ENCODE measurements at regions not wholly inside any gene's neighbourhood (a gene's known extent, or its start where the extent isn't known, plus 50 kb on each side); places are given as distances from the start of the nearest gene placed in this dataset.

DNA sequence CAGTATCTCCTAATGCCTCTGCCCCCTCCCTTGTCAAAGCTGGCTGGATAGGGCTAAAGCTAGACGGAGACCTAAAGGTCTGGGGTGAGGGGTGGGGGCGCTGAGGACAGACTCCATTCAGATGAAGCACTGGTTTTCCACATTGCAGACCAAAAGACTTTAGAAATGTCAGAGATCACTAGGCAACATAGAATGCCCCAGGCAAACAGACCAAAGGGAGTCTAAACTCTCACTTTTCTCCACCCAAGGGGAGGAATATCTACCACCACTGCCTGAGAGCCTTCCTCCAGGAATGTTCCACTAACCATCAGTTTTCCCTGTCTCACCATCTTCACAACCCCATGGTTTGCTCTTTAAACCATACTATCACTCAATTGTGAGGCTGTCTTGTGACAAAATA, 106.9 kb upstream of the KRAS start:
- TF ChIP-seq, protein P1, sequence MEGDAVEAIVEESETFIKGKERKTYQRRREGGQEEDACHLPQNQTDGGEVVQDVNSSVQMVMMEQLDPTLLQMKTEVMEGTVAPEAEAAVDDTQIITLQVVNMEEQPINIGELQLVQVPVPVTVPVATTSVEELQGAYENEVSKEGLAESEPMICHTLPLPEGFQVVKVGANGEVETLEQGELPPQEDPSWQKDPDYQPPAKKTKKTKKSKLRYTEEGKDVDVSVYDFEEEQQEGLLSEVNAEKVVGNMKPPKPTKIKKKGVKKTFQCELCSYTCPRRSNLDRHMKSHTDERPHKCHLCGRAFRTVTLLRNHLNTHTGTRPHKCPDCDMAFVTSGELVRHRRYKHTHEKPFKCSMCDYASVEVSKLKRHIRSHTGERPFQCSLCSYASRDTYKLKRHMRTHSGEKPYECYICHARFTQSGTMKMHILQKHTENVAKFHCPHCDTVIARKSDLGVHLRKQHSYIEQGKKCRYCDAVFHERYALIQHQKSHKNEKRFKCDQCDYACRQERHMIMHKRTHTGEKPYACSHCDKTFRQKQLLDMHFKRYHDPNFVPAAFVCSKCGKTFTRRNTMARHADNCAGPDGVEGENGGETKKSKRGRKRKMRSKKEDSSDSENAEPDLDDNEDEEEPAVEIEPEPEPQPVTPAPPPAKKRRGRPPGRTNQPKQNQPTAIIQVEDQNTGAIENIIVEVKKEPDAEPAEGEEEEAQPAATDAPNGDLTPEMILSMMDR (IDR thresholded peaks at IDR 0.05; ENCODE audit: insufficient read depth, low read length, poor library complexity, severe bottlenecking): no peak
- TF ChIP-seq EZH2phosphoT487 (conservative IDR thresholded peaks at IDR 0.05; ENCODE audit: low read length): no peak

All from SU-DHL-6 (cell line).